H1 (cell line): ENCODE measurements at regions not wholly inside any gene's neighbourhood (a gene's known extent, or its start where the extent isn't known, plus 50 kb on each side); places are given as distances from the start of the nearest gene placed in this dataset.

ENCODE experiments used
- CTCF ChIA-PET: fragments of 300-600 bp; sonication (Branson Sonifier 250); formaldehyde crosslinking; loops from one replicate; lab custom pipeline; 2021; ENCODE audit not compliant: partially characterized antibody; lab: Charles Lee
- POLR2A ChIA-PET: fragments of 300-600 bp; sonication (Branson Sonifier 250); formaldehyde crosslinking; loops from one replicate; lab custom pipeline; 2021; ENCODE audit warnings: inconsistent platforms; ENCODE audit not compliant: partially characterized antibody; lab: Charles Lee
- DNase-seq, 2 experiments: peaks; one replicate each; pipeline versions ENCODE4 v3.0.0 to v3.0.0-alpha.2; 2010 to 2022; ENCODE audit warnings: low spot score in 2 of 2, low read depth in 1 of 2, mixed read lengths in 1 of 2
- FAIRE-seq: peaks from 2 replicates; lab custom pipeline; 2011; peaks lifted over from hg19 to GRCh38; lab: Jason Lieb, UNC
- H2AFZ ChIP-seq: 2 replicates; pipeline ENCODE4 v1.8.1; 2012; ENCODE audit warnings: low read length, inconsistent platforms
- H2AK5ac ChIP-seq: 2 replicates; pipeline ENCODE4 v1.6.1; 2013; ENCODE audit warnings: low read depth, low read length
- H2BK120ac ChIP-seq: replicated peaks from 2 replicates; pipeline ENCODE3; 2013; ENCODE audit warnings: low read depth, low read length, inconsistent platforms
- H2BK12ac ChIP-seq: 2 replicates; pipeline ENCODE4 v1.6.1; 2013; ENCODE audit warnings: low read depth, low read length
- H2BK15ac ChIP-seq: 2 replicates; pipeline ENCODE4 v1.6.1; 2013; ENCODE audit warnings: low read length
- H2BK20ac ChIP-seq: 2 replicates; pipeline ENCODE4 v1.6.1; 2013; ENCODE audit warnings: low read length
- H2BK5ac ChIP-seq: 2 replicates; pipeline ENCODE4 v1.6.1; 2013; ENCODE audit warnings: low read depth, low read length
- H3K14ac ChIP-seq: 2 replicates; pipeline ENCODE4 v1.6.1; 2013; ENCODE audit warnings: inconsistent platforms; ENCODE audit not compliant: insufficient read length
- H3K18ac ChIP-seq: 2 replicates; pipeline ENCODE4 v1.6.1; 2013; ENCODE audit warnings: low read length; ENCODE audit errors: extremely low read depth
- H3K23ac ChIP-seq: 2 replicates; pipeline ENCODE4 v1.6.1; 2013; ENCODE audit warnings: inconsistent platforms; ENCODE audit not compliant: insufficient read length
- H3K23me2 ChIP-seq: 2 replicates; pipeline ENCODE4 v1.6.1; 2013; ENCODE audit warnings: low read depth, low read length
- H3K27ac ChIP-seq: 2 replicates; pipeline ENCODE4 v1.6.1; 2011; ENCODE audit warnings: low read depth, low read length, inconsistent platforms
- H3K27me3 ChIP-seq, 4 experiments: replicated peaks in 1 of 4; 1 replicate in 1 of 4; 2 replicates in 3 of 4; pipeline versions ENCODE4 v1.6.1 to v1.8.1; 2011 to 2013; ENCODE audit warnings: low read length in 3 of 4, mild to moderate bottlenecking in 3 of 4, inconsistent platforms in 2 of 4, mixed read lengths in 2 of 4, moderate library complexity in 1 of 4; ENCODE audit not compliant: control insufficient read depth in 3 of 4, insufficient read depth in 3 of 4; ENCODE audit errors: extremely low read depth in 1 of 4
- H3K36me3 ChIP-seq, 4 experiments: 2 replicates each; pipeline versions ENCODE4 v1.6.1 to v1.8.1; 2011 to 2013; ENCODE audit warnings: mild to moderate bottlenecking in 4 of 4, low read length in 3 of 4, moderate library complexity in 2 of 4, control low read depth in 1 of 4, inconsistent platforms in 1 of 4; ENCODE audit not compliant: insufficient read depth in 4 of 4, control insufficient read depth in 2 of 4
- H3K4ac ChIP-seq: replicated peaks from 2 replicates; pipeline ENCODE3; 2013; ENCODE audit warnings: low read length, low read depth, mixed read lengths, inconsistent platforms; ENCODE audit not compliant: insufficient read length
- H3K4me1 ChIP-seq, 4 experiments: replicated peaks in 1 of 4; 1 replicate in 1 of 4; 2 replicates in 3 of 4; pipeline versions ENCODE4 v1.6.1 to v1.8.1; 2011 to 2013; ENCODE audit warnings: low read length in 3 of 4, inconsistent platforms in 2 of 4, mixed read lengths in 1 of 4; ENCODE audit not compliant: insufficient read depth in 4 of 4, control insufficient read depth in 3 of 4
- H3K4me2 ChIP-seq, 2 experiments: 2 replicates each; pipeline versions ENCODE4 v1.6.1 to v1.8.1; 2011 to 2013; ENCODE audit warnings: low read depth in 2 of 2, low read length in 2 of 2, control low read depth in 1 of 2, inconsistent platforms in 1 of 2, mild to moderate bottlenecking in 1 of 2; ENCODE audit not compliant: insufficient read depth in 1 of 2
- H3K4me3 ChIP-seq, 4 experiments: fragments of 200-600, 300-600 bp in 1 of 4; sonication (generic), shearing (Covaris generic), sonication (Bioruptor Twin) in 1 of 4; 2 replicates each; pipeline versions ENCODE4 v1.5.1 to v1.8.1; 2011 to 2016; ENCODE audit warnings: low read length in 4 of 4, low read depth in 3 of 4, control low read depth in 2 of 4, inconsistent platforms in 2 of 4, mild to moderate bottlenecking in 2 of 4, mixed read lengths in 1 of 4, moderate library complexity in 1 of 4; ENCODE audit not compliant: insufficient read depth in 2 of 4; ENCODE audit errors: extremely low read depth in 1 of 4
- H3K56ac ChIP-seq: replicated peaks from 2 replicates; pipeline ENCODE3; 2013; ENCODE audit warnings: low read depth, mild to moderate bottlenecking, mixed read lengths, low read length, inconsistent platforms; ENCODE audit not compliant: insufficient read length
- H3K79me1 ChIP-seq: 2 replicates; pipeline ENCODE4 v1.6.1; 2013; ENCODE audit warnings: low read depth, low read length, control low read depth
- H3K79me2 ChIP-seq, 2 experiments: 2 replicates each; pipeline versions ENCODE4 v1.6.1 to v1.8.1; 2012 to 2013; ENCODE audit warnings: low read length in 2 of 2, mild to moderate bottlenecking in 2 of 2, inconsistent platforms in 1 of 2; ENCODE audit not compliant: insufficient read depth in 2 of 2, control insufficient read depth in 1 of 2
- H3K9ac ChIP-seq, 4 experiments: replicated peaks in 1 of 4; 1 replicate in 1 of 4; 2 replicates in 3 of 4; pipeline versions ENCODE4 v1.6.1 to v1.8.1; 2011 to 2013; ENCODE audit warnings: low read depth in 3 of 4, low read length in 3 of 4, control low read depth in 2 of 4, mild to moderate bottlenecking in 2 of 4, moderate library complexity in 2 of 4, inconsistent platforms in 1 of 4; ENCODE audit errors: extremely low read depth in 1 of 4
- H3K9me3 ChIP-seq, 2 experiments: 2 replicates each; pipeline versions ENCODE4 v1.6.1 to v1.8.1; 2012 to 2013; ENCODE audit warnings: mild to moderate bottlenecking in 2 of 2, moderate library complexity in 2 of 2, control low read depth in 1 of 2, inconsistent platforms in 1 of 2, low read depth in 1 of 2, low read length in 1 of 2, mixed read lengths in 1 of 2; ENCODE audit not compliant: insufficient read depth in 2 of 2
- H4K20me1 ChIP-seq, 2 experiments: replicated peaks in 1 of 2; 2 replicates each; pipeline versions ENCODE3 to v1.8.1; 2011 to 2013; ENCODE audit warnings: inconsistent platforms in 2 of 2, low read length in 2 of 2, mild to moderate bottlenecking in 1 of 2; ENCODE audit not compliant: insufficient read depth in 2 of 2, control insufficient read depth in 1 of 2
- H4K5ac ChIP-seq: 2 replicates; pipeline ENCODE4 v1.6.1; 2013; ENCODE audit warnings: low read length, low read depth, mixed read lengths, inconsistent platforms; ENCODE audit not compliant: insufficient read length
- H4K8ac ChIP-seq: 2 replicates; pipeline ENCODE4 v1.8.0; 2013; ENCODE audit warnings: mild to moderate bottlenecking, moderate library complexity, low read length, inconsistent platforms; ENCODE audit not compliant: insufficient read depth; ENCODE audit errors: extremely low read depth
- H4K91ac ChIP-seq: replicated peaks from 2 replicates; pipeline ENCODE3; 2013; ENCODE audit warnings: low read length, mixed read lengths, inconsistent platforms; ENCODE audit not compliant: insufficient read length
- BACH1 ChIP-seq: IDR thresholded peaks from 2 replicates; pipeline ENCODE4 v1.6.1; 2012; ENCODE audit warnings: low read length, improper control_type of control experiment
- EGR1 ChIP-seq: IDR thresholded peaks from 2 replicates; pipeline ENCODE4 v1.6.1; 2011; ENCODE audit warnings: low read depth, low read length, borderline replicate concordance
- EP300 ChIP-seq, 2 experiments: IDR thresholded peaks; 1 replicate in 1 of 2; 2 replicates in 1 of 2; pipeline ENCODE4 v1.6.1; 2011 to 2012; ENCODE audit warnings: low read depth in 2 of 2, low read length in 2 of 2, mild to moderate bottlenecking in 2 of 2, borderline replicate concordance in 1 of 2, inconsistent platforms in 1 of 2, moderate library complexity in 1 of 2
- GABPA ChIP-seq: IDR thresholded peaks from 2 replicates; pipeline ENCODE4 v1.6.1; 2011; ENCODE audit warnings: mild to moderate bottlenecking, low read length, moderate library complexity, borderline replicate concordance; ENCODE audit not compliant: insufficient read depth
- HDAC6 ChIP-seq: IDR thresholded peaks from one replicate; pipeline ENCODE4 v1.7.1; 2012; ENCODE audit warnings: low read depth, mild to moderate bottlenecking, inconsistent platforms, low read length, moderate library complexity
- RFX5 ChIP-seq: IDR thresholded peaks from 2 replicates; pipeline ENCODE4 v1.6.1; 2011; ENCODE audit warnings: low read depth, low read length, improper control_type of control experiment, borderline replicate concordance
- SIN3A ChIP-seq, 2 experiments: IDR thresholded peaks in 1 of 2; conservative IDR thresholded peaks in 1 of 2; 2 replicates each; pipeline ENCODE4 v1.6.1; 2011 to 2012; ENCODE audit warnings: low read length in 2 of 2, improper control_type of control experiment in 1 of 2, low read depth in 1 of 2, mild to moderate bottlenecking in 1 of 2
- SIRT6 ChIP-seq: IDR thresholded peaks from one replicate; pipeline ENCODE4 v1.7.1; 2012; ENCODE audit warnings: low read length, inconsistent platforms
- TAF1 ChIP-seq: IDR thresholded peaks from 2 replicates; pipeline ENCODE4 v1.6.1; 2011; ENCODE audit warnings: mild to moderate bottlenecking, low read depth, low read length
- TCF12 ChIP-seq: IDR thresholded peaks from 2 replicates; pipeline ENCODE4 v1.6.1; 2011; ENCODE audit warnings: low read depth, mild to moderate bottlenecking, low read length
- WGBS, 2 experiments: shearing (Covaris generic) in 1 of 2; methylation state at CpG; one replicate each; pipeline versions ENCODE4 v1.1.6 to v1.1.7; 2013 to 2015; ENCODE audit warnings: low lambda C conversion rate in 2 of 2, mixed read lengths in 2 of 2, inconsistent platforms in 1 of 2, low coverage in 1 of 2, missing lambda C conversion rate in 1 of 2; ENCODE audit not compliant: insufficient replicate concordance in 2 of 2, insufficient coverage in 1 of 2, insufficient read length in 1 of 2; ENCODE audit errors: extremely low coverage in 1 of 2, missing lambda C conversion rate in 1 of 2; 5-methylcytosine and 5-hydroxymethylcytosine counted together
- TF ChIP-seq, protein P1 (sequence below): IDR thresholded peaks from 2 replicates; pipeline ENCODE4 v1.6.1; 2012; ENCODE audit warnings: low read length, inconsistent platforms
- TF ChIP-seq, protein P2 (sequence below): IDR thresholded peaks from 2 replicates; pipeline ENCODE4 v1.6.1; 2012; ENCODE audit warnings: inconsistent platforms

DNA sequence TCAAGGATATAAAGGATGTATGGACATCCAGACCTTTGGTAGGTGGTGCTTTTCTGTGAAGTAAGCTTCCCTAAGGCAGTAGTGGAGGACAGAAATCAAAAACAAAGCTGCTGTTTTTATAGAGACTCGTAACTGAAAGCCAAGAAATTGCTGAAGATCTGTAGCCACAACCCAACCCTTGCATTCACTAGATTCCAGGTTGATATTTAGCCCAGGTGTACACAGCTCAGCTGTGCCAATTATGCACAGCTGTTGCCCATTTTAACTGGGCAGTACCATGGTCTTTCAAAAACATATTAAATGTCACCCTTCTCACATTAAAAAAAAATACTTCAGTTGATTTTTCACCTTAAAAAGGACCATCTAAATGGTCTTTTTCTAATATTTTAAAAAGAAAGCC lies 75.8 kb downstream of the CNTN3 start:
- Histone ChIP-seq H3K14ac (no peak overlapping the region), H3K4me3 (no peak overlapping the region), H2AFZ (no peak overlapping the region), H4K8ac (no peak overlapping the region), H2BK15ac (no peak overlapping the region), H3K27ac (no peak overlapping the region), H3K4me2 (no peak overlapping the region), H4K5ac (no peak overlapping the region), H3K79me2 (no peaks in the 10 kb centered on the region), H3K36me3 (no peaks in the 10 kb centered on the region), H3K27me3 (no peaks in the 10 kb centered on the region), H2AK5ac (no peak overlapping the region), H2BK12ac (no peak overlapping the region), H2BK120ac (no peak overlapping the region), H3K56ac (no peak overlapping the region), H3K18ac (no peak overlapping the region), H3K9ac (no peak overlapping the region), H3K23ac (no peak overlapping the region), H2BK5ac (no peak overlapping the region), H4K91ac (no peak overlapping the region), H3K79me1 (no peaks in the 10 kb centered on the region), H3K23me2 (no peaks in the 10 kb centered on the region), H4K20me1 (no peaks in the 10 kb centered on the region), H3K4me1 (no peaks in the 10 kb centered on the region), H3K4ac (no peak overlapping the region), H3K9me3 (no peaks in the 10 kb centered on the region), H2BK20ac (no peak overlapping the region)
- ChIA-PET CTCF (interaction anchor here (0.7 to 1.1 kb wide), 2 partner anchors 341 to 561 kb away, joined by 3 read pairs; no protein-coding TSS in a partner anchor), POLR2A (no interaction called here)
- no peak for DNase-seq
- no peak for FAIRE-seq
- WGBS, 2 experiments = 100% methylated on average over 1 of the region's 1 CpG; no CpG with 5 or more reads in 1 of the 2 experiments
- TF ChIP-seq SIRT6 = no peak
- no peak for TF ChIP-seq GABPA
- TF ChIP-seq, protein P1, sequence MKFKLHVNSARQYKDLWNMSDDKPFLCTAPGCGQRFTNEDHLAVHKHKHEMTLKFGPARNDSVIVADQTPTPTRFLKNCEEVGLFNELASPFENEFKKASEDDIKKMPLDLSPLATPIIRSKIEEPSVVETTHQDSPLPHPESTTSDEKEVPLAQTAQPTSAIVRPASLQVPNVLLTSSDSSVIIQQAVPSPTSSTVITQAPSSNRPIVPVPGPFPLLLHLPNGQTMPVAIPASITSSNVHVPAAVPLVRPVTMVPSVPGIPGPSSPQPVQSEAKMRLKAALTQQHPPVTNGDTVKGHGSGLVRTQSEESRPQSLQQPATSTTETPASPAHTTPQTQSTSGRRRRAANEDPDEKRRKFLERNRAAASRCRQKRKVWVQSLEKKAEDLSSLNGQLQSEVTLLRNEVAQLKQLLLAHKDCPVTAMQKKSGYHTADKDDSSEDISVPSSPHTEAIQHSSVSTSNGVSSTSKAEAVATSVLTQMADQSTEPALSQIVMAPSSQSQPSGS = no peak
- TF ChIP-seq EP300 (IDR thresholded peaks at IDR 0.05; ENCODE audit: borderline replicate concordance in 1 of 2, low read depth in 2 of 2, low read length in 2 of 2) = no peak
- TF ChIP-seq HDAC6 = no peak
- TF ChIP-seq TCF12 = no peak
- no peak for TF ChIP-seq RFX5
- TF ChIP-seq BACH1 = no peak
- TF ChIP-seq, protein P2, sequence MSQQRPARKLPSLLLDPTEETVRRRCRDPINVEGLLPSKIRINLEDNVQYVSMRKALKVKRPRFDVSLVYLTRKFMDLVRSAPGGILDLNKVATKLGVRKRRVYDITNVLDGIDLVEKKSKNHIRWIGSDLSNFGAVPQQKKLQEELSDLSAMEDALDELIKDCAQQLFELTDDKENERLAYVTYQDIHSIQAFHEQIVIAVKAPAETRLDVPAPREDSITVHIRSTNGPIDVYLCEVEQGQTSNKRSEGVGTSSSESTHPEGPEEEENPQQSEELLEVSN = no peak
- no peak for TF ChIP-seq EGR1
- no peak for TF ChIP-seq SIN3A (conservative IDR thresholded peaks at IDR 0.05 in 1 of 2, IDR thresholded peaks at IDR 0.05 in 1 of 2; ENCODE audit: low read depth in 1 of 2, low read length in 2 of 2)
- TF ChIP-seq TAF1 = no peak
